ENCODE measurements at regions not wholly inside any gene's neighbourhood (a gene's known extent, or its start where the extent isn't known, plus 50 kb on each side); places are given as distances from the start of the nearest gene placed in this dataset.

DNA sequence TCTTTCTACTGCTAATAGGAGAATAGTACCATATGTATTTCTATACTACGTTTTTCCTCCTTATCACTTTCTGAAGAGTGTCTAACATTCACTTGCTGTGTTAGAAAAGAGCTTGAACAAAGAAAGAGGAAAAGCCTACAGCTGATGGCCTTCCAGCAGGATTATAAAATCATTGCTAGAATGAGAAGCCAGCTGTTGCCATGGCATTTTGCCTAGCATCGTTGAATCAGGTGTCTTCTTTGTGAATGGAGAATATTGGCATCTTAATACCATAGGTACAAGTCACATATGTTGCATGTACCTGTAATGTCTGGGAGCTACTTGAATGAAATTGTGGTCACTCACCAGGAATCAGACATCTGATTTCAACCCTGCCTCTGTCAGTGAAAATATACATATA lies 1174.9 kb downstream of the PCDH17 start:
- TF ChIP-seq POLR2AphosphoS5 (IDR thresholded peaks at IDR 0.05) (no peak), POLR2A (IDR thresholded peaks at IDR 0.05) (no peak), EP300 (IDR thresholded peaks at IDR 0.05) (no peak)
- TF ChIP-seq, protein P1, sequence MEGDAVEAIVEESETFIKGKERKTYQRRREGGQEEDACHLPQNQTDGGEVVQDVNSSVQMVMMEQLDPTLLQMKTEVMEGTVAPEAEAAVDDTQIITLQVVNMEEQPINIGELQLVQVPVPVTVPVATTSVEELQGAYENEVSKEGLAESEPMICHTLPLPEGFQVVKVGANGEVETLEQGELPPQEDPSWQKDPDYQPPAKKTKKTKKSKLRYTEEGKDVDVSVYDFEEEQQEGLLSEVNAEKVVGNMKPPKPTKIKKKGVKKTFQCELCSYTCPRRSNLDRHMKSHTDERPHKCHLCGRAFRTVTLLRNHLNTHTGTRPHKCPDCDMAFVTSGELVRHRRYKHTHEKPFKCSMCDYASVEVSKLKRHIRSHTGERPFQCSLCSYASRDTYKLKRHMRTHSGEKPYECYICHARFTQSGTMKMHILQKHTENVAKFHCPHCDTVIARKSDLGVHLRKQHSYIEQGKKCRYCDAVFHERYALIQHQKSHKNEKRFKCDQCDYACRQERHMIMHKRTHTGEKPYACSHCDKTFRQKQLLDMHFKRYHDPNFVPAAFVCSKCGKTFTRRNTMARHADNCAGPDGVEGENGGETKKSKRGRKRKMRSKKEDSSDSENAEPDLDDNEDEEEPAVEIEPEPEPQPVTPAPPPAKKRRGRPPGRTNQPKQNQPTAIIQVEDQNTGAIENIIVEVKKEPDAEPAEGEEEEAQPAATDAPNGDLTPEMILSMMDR (IDR thresholded peaks at IDR 0.05) = no peak

All from upper lobe of left lung (tissue), 4 donors.